ENCODE measurements at regions not wholly inside any gene's neighbourhood (a gene's known extent, or its start where the extent isn't known, plus 50 kb on each side); places are given as distances from the start of the nearest gene placed in this dataset.

DNA sequence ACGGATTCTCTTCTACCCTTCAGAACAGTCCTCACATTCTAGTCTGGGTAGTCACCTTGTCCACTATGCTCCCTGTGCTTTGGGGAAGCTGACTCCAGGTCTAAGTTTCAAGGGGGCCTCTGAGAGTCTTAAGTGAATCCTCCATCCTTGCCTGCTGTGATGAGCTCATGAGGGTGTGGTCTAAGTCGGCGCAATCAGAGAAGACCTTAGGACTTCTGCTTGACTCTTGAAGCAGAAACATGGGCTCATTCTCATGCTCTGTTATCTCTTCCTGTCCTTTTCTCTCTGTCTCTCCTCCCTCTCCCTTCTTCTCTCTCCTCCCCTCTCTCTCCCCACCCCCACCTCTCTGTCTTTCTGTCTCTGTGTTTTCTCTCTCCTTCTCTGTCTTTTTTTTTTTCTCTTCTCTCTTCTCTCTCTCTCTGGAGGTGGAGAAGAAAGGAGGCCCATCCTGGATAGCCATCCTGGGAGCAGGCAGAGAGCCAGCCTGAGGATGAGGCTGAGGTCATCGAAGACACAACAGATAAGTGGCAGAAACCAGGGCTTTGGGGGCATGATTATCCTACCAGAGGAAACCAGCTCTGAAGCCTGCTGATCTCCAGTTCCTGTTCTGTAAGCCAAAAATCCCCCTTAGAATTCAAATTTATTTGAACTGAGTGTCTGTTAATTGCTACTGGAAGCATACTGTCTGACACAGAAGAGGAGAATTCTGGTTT is 245.6 kb downstream of the SIPA1L2 start:
- peak; percentile 83 for DNase-seq (ENCODE audit: low spot score)

DNA sequence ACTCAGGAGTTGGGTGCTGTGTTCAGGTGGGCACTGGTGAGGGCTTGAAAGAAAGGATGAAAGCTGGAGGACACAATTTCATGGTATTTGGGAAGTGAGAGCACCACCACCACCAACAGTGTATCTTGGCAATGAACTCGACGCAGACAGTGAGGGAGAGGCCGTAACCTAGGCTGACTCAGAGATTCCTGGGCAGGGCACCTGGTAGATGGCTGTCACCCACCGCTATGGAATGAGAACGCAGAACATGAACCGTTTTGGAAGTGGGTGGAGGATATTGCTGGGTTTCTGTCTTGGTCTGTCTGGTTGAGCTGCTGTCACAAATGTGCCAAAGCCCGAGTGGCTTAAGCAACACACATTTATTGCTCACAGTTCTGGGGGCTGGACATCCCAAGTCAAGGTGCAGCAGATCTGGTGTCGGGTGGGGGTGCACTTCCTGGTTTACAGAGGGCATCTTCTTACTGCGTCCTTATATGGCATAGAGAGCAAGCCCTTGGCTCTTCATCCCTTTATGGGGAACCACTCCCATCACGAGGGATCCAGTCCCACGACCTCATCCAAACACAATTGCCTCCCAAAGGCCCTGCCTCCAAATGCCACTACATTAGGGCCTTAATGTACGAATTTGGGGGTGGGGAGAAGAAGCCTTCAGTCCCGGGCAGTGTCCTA is 246.3 kb downstream of the SIPA1L2 start:
- DNase-seq (ENCODE audit: low spot score), result no peak

DNA sequence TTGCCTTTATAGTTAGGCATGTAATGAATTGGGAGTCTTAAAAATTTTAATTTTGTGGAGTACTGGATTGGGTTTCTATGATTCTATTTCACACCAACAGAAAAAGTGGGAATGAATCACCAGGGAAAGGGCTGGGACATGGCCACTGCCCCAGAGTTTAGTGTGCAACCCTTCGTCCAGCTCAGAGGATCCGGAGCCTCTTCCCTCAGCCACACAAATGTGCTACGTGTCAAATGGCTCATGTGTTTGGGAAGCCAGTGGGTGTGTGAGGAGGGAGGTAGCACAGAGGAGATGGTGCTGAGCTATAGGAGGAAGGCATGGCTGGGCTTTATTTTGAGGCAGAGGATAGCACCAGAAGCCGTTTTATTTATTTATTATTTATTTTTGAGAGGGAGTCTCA is 247.3 kb downstream of the SIPA1L2 start:
- no peak for DNase-seq (ENCODE audit: low spot score)

DNA sequence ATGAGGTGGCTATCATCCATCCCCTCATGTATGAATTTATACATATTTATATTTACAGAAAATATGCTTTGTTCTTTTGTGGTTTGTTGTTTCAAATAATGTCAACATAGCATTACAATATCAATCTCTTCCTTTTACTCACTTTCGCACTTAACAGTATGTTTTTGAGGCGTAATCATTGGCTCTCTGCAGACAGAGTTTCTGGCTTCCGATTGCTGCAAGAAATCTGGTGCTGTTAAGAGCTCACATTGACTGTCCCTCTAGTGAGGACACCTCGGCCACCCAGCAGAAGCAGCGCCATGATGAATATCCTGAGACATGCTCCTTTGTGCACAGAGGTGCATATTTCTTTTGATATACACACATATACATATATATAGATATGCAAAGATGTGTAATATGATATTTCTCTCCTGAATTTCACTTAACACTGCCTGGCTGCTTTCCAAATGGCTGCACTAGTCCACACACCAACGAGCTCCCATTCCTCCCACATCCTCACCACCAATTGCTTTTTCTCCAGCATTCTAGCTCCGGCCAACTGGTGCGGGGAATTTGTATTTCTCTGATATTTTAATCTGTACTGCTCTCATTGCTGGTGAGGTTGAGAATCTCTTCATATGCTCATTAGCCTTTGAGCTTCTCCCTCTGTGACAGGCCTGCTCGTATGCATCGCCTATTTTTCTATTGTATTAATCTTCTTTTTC is 248.4 kb downstream of the SIPA1L2 start:
- no peak for DNase-seq (ENCODE audit: low spot score)

DNA sequence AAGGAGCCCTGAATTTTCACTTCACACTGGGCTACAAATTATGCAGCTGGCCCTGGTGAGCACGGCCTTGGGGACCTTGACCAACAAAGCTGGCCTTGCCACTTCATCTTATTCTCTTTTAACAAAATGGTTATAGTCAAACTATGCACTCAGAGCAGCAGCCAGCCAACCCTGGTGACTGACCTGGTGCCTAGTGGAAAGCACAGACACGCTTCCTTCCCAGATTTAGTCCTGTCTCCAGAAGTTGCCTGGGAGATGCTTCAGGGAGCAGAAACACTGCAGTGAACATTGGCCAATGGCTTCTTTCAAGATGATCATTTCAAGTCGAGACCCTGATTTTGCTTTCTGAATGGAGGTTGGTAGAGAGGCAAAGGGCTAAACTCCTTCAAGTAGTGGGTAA is 249.3 kb downstream of the SIPA1L2 start:
- DNase-seq (ENCODE audit: low spot score), result no peak

DNA sequence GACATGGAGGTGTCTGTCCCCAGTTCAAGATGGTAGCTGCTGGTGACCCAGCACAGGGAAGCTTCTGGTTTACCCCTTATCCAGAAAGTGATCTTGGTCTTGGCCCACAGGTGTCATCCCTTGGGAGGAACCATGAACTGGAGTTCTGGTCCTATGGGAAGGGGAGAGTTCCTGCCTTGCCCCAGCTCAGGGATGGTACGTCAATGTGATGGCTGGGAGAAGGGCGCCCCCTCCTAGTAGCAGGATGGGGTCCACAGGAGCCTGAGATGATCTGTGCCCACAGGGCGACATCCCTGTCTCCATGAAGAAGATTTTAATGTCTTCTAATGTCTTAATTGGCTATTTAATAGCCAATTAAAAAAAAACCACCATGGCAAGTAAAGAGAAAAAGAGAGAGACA is 249.8 kb downstream of the SIPA1L2 start:
- no peak for DNase-seq (ENCODE audit: low spot score)

DNA sequence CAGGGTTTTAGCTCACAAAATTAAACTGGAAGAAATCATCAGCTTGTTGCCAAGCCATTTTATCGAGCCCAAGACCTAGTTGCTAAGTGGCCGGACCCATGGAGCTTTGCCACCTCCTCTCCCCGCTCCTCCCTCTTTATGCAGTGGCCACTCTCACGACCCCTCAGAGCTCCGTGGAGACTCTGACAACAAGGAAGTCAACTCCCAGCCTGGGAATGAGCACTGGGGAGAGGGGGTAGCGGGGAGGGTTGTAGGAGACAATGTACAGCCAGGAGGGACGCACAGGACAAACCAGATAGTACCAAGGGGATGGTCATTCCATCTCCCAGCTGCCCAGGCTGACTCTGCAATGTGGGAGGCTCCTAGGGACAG is 250.9 kb downstream of the SIPA1L2 start:
- DNase-seq (ENCODE audit: low spot score), result no peak

DNA sequence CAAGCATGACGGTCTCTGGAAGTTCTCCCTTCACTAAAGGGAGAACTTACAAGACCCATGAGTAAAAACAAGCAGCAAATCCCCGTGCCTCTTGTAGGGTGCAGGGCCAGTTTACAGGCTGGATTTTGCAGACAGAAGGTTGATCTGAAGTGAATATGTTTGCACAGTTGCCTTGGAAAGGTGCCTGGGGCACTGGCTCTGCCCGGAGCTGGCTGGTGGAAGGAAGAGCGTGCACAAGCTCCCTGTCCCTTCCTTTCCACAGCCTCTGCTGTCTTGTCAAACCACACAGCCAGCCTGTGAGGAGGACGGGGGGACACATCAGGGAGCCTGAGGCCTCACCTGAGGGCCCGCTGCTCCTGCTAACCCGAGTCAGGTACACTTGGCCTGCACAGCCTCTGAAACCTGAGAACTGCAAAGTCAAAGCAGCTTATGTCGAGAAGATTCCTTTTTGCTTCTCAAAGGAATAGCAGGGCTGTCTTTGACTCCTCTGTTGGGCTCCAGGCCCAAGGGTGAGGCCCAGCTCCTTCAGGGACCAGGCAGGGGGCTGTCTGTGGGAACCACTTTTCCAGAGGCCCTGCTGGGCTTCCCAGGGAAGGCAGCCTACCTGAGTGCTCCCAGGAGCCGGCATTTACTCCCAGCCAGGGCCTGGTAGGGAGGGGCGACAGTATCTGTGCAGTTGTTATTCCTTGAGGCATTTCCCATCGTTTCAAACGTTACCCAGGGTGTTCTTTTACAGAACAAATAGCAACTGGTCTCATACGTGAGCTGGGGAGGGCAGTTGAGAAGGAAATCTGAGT is 251.5 kb downstream of the SIPA1L2 start:
- peak; percentile 27 for DNase-seq (ENCODE audit: low spot score)

DNA sequence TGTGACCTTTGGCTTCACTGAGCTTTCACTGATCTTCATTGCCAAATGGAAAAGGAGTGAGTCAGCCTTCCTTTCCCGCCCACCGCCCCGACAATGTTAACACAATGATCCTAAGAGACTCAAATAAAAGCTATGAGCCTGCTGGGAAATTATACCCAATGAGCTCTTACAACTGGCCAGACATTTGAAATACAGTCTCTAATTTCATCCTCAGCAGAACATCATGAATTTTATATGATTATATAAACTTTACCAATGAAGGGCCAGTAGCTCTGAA is 252.5 kb downstream of the SIPA1L2 start:
- no peak for DNase-seq (ENCODE audit: low spot score)

DNA sequence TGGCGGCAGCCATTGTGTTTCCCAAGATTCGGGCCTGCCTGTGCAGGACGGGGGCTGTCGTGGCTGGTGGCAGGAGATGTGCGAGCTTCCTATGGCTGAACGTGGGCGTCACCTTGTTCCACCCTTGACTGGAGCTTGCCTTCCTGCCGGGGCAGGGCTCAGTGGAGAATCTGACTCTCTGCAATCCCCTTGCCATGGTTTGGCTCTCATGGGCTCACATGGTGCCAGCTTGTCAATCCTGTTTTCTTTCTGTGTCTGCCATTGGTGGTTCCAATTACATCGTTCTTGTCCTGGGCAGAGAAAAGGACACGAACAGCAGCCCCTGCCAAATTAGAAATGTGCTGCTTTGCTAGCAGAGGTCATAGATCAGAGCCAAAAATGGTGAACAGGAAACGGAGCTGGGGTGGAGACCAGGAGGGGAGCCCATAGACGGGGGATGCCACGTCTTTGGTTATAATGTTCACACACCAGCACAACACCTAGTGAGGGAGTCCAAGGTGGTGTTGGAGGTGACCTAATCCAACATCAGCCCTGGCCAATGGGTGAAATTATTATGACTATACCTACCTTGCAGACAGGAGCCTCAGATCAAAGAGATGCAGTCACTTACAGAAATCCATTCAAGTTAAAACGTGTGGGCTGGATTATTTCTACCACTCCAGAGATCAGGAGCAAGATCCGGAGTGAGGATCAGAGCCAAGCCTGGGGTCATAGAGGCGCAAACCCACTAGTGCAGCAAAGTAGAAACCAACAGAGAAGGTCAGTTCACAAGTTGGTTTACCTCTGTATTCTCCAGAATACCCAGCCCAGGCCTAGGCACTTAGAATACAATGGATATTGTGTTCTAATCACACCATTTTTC is 253.1 kb downstream of the SIPA1L2 start:
- no peak for DNase-seq (ENCODE audit: low spot score)

DNA sequence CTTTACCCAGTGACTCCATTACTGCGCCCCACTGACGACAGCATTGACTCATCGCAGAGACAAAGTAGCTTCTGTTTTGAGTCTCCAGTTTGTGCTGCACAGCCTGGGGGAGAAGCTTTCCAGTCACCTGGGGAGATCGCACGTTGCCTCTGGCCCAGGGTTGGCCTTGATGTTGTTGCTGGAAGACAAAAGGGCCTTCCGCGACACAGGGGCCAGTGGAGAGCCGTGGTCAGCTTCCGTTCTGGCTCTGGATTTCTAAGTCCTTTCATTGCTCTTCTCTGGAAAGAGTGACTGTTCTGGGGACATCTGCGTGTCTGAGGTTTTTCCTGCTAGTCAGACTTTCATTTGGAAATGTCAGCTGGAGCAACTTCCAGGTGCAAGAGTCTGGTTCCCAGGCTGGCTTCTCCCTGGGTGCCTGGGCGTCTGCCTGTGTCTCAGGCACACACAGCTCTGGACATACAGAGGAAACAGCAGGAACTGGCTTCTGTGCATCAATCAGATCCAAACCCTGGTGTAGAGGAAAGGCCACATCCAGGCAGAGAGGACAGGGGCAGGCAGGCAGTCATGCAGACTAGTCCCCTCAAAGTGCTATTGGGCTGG is 257.0 kb downstream of the SIPA1L2 start:
- DNase-seq (ENCODE audit: low spot score), result no peak

DNA sequence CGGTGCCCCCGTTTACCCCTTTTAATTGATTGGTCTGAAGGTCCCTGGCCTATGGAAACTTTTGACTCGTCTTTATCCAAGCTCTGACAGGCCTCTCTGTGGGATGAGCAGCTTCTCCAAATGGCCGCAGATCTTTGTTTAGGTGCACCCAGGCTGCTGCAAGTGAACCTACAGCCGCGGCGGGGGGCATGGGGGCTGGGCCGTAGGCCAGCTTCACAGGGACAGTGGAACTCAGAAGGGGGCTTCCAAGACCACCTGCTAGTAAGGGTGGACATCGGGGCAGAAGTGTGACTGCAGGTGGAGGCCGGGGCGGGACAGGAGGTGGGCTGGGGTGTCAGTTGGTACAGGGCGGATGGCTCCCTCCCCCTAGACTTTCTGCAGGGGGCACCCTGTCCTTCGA is 257.5 kb downstream of the SIPA1L2 start:
- no peak for DNase-seq (ENCODE audit: low spot score)

DNA sequence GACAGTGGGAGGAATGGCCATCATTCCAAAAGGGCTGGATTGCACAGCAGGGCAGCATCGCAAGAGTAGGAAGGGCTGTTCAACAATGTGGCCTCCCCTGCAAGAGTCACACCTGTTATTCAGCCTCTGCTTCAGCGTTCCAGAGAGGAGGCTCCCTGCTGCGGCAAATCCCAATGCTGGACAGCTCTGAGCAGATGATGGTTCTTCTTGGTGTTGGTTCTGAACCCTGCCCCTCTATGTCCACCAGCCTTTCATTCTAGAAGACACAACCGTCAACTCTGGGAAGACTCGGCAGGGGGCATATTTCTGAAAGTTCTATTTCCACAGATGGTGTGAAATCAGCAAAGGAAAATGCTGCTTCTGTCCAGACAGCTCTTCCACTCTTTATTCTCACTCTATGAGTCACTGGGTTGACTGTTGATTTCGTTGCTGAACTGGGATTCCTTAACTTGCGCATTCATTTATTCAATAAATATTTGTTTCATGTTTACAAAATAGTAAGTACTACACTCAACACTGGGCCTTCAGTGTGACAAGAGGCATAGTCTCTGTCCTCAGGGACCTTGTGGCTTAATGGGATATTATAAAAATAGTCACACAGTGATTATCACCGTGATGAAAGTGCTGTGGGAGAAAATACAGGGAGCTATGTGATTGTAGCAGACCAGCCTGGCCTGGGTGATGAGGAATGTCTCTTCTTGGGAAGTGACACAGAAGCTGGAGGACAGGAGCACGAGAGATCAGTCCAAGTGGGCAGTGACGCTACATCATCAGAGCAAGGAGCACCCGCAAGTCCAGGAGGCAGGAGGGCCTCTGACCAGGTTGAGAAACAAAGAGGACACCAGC is 260.3 kb downstream of the SIPA1L2 start:
- no peak for DNase-seq (ENCODE audit: low spot score)

DNA sequence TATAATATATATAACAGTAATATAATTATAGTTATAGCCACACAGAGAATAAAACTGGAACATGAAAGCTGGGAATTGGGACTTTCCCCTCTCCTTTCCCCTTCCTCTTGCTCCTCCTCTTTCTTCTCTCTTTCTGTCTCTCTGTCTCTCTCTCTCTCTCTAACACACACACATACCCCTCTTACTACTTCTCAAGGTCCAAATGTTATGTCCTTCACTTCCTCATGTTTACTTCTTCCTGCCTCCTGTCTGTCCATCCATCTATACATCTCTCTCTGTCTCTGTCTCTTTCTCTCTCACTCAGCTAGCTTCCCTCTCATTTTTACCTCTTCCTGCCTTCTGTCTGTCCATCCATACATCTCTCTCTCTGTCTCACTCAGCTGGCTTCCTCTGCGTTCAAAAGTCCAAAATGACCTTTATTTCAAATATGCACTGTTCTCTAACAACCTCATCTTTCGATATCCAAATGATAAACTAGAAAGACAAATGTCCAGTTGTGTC is 261.1 kb downstream of the SIPA1L2 start:
- DNase-seq (ENCODE audit: low spot score), result no peak

DNA sequence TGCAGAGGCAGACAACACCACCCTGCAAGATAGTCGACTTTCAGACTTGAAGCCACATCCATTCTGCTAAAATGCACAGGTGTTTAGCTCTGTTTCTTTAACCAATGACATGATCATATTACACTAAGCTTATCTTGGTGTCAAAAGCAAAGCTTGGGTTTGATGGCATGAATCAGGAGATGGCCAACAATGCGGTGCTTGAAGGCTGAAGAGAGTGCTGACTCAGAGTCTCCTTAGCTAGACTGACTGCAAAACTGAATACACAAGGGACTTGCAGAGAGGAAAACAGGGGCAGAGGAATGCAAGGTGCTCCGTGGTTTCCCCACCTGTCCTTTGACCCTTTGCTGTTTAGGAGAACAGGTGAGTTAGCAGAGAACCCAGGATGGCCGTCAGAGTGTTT is 262.6 kb downstream of the SIPA1L2 start:
- no peak for DNase-seq (ENCODE audit: low spot score)

DNA sequence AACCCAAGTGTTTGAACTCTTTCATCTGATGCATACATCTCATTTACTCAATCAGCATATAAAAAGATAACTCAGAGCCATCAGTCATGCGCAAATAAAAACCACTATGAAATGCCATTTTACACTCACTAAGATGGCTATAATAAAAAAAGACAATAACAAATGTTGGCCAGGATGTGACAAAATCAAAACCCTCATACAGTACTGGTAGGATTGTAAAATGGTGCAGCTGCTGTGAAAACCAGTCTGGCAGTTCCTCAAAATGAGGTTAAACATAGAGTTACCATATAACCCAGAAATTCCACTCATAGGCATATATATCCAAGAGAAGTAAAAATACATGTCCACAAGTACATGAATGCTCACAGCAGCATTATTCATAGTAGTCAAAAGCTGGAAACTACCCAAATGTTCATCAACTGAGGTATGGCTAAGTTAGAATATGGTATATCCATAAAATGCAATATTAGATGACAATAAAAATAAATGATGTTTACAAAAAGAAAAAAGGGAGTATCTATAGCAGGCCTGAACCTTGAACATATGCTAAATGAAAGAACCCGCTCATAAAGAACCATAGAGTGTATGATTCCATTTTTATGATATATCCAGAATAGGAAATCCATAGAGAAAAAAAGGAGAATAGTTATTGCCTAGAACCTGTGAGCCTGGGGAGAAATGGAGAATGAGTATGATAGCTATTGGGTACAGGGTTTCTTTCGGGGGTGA is 265.1 kb downstream of the SIPA1L2 start:
- no peak for DNase-seq (ENCODE audit: low spot score)

DNA sequence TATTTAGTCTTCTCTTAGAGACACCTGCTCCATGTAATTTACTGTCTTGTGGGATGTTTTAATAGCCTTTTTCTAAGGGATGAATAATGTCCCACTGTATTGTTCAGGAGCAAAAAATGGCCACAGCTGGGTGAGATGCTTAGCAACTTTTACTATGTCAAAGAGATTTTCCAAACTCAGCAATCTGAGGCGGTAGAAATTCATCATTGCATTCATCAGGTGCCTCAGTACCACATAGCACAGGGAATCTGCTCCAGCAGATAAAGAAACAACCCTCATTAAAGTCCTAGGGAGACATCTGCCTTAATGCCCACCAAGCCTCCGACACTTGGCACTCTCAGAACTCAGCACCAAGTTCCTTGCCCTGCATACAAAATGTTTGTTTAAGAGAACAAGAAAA is 266.9 kb downstream of the SIPA1L2 start:
- DNase-seq (ENCODE audit: low spot score), result no peak

DNA sequence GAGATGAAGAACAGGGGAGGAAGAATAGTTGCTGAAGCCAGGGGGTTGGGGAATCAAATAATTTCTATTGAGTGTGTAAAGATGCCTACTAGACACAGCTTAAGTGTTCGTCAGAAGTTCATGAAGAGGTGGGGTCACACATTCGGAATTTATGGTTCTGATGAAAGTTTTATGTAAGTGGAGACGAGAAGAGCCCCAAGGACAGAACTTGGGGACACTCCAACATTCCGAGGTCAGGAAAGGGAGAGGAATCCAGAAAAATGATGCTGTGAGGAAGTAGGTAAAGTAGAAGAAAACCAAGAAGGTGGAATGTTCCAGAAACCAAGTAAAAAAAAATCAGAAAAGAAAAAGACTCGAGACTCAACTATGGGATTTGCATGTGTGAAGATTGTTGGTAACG is 272.5 kb downstream of the SIPA1L2 start:
- DNase-seq (ENCODE audit: low spot score), result no peak
